Activated CD4-positive, alpha-beta memory T cell treated with anti-CD3 and anti-CD28 coated beads for 36 hours (primary cell): ENCODE measurements at regions not wholly inside any gene's neighbourhood (a gene's known extent, or its start where the extent isn't known, plus 50 kb on each side); places are given as distances from the start of the nearest gene placed in this dataset.
"Not testable (repeated sequence)": the region's sequence is repeated elsewhere in the genome, so short reads cannot be mapped to it uniquely, and the experiment has no call there.

Experiments
- CTCF ChIA-PET: fragments of 350-600 bp; sonication (Branson Sonifier 250); formaldehyde crosslinking; loops from one replicate; lab custom pipeline; 2021; ENCODE audit warnings: antibody characterized with exemption, inconsistent platforms; lab: Charles Lee
- POLR2A ChIA-PET: fragments of 350-600 bp; sonication (Branson Sonifier 250); formaldehyde crosslinking; loops from one replicate; lab custom pipeline; 2021; ENCODE audit warnings: antibody characterized with exemption; lab: Charles Lee
- DNase-seq: peaks from one replicate; pipeline ENCODE4 v3.0.0-alpha.2; 2020
- H3K27ac Mint-ChIP-seq: one replicate; pipeline ENCODE4 v1.8.0; 2021; ENCODE audit warnings: mixed read lengths
- H3K27me3 Mint-ChIP-seq: one replicate; pipeline ENCODE4 v1.8.0; 2021; ENCODE audit warnings: mixed read lengths
- H3K36me3 Mint-ChIP-seq: one replicate; pipeline ENCODE4 v1.8.0; 2021; ENCODE audit warnings: mixed read lengths
- H3K4me1 Mint-ChIP-seq: one replicate; pipeline ENCODE4 v1.8.0; 2021; ENCODE audit warnings: low read depth, mixed read lengths
- H3K4me3 Mint-ChIP-seq: one replicate; pipeline ENCODE4 v1.8.0; 2021; ENCODE audit warnings: mild to moderate bottlenecking, mixed read lengths
- H3K9me3 Mint-ChIP-seq: one replicate; pipeline ENCODE4 v1.8.0; 2021; ENCODE audit warnings: mixed read lengths
- intact Hi-C: fragments of 100-400 bp; cut with micrococcal nuclease; formaldehyde crosslinking; loops from one replicate; pipeline ENCODE4 v1.15.1; 2023

DNA sequence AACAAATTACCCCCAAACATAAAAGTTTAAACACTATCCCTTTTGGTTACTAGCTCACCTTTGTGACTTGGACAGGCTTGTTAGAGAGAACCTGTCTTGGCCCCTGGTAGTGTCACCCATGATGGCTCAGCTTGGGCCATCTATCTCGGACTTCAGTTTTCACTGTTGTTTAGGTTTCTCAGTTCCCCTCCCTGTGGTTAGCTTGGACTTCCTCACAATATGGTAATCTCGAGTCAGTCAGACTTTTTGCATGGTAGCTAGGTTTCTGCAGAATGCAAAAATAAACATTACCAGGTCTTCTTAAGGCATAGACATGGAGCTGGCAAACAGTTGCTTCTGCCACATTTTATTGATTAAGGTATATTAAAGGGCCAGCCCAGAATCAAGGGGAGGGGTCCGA is 324.3 kb upstream of the RORB start:
- ChIA-PET CTCF (no interaction called here), POLR2A (no interaction called here)
- Mint-ChIP-seq H3K27ac (no peak overlapping the region), H3K4me3 (no peak overlapping the region), H3K36me3 (no peaks in the 10 kb centered on the region), H3K9me3 (peaks cover 2% of the 10 kb centered on the region), H3K4me1 (no peaks in the 10 kb centered on the region), H3K27me3 (no peaks in the 10 kb centered on the region)
- intact Hi-C loops = no loop called here
- no peak for DNase-seq

DNA sequence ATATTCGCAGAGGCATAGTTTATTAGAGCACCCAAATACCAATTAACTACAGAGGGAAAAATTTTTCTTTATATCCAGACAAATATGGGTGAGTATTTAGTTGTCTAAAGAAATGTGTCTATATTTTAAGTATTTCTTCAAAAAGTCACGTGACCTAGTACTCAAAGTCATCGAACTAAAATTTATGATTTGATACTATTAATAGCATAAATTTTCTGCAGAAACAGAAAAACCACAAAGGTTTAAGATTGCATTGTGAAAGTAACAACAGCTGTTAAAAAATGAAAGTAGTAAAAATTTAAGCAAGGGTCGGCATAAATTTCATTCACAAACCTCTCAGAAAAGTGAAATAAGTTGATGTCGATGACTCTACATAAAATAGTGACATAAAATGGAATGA is 323.9 kb upstream of the RORB start:
- POLR2A ChIA-PET = no interaction called here
- Mint-ChIP-seq H3K4me3 (no peak overlapping the region), H3K27ac (no peak overlapping the region), H3K27me3 (no peaks in the 10 kb centered on the region), H3K9me3 (peaks cover 2% of the 10 kb centered on the region), H3K36me3 (no peaks in the 10 kb centered on the region), H3K4me1 (no peaks in the 10 kb centered on the region)
- intact Hi-C loops = no loop called here
- DNase-seq = no peak
- CTCF ChIA-PET = no interaction called here

DNA sequence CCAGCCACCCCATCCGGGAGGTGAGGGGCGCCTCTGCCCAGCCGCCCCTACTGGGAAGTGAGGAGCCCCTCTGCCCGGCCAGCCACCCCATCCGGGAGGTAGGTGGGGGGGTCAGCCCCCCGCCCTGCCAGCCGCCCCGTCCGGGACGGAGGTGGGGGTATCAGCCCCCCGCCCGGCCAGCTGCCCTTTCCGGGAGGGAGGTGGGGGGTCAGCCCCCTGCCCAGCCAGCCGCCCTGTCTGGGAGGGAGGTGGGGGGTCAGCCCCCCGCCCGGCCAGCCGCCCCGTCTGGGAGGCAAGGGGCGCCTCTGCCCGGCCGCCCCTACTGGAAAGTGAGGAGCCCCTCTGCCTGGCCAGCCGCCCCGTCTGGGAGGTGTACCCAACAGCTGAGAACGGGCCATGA is 299.4 kb upstream of the RORB start:
- POLR2A ChIA-PET, H3K27ac Mint-ChIP-seq, intact Hi-C loops, H3K4me3 Mint-ChIP-seq, H3K4me1 Mint-ChIP-seq, H3K36me3 Mint-ChIP-seq, DNase-seq, CTCF ChIA-PET, H3K9me3 Mint-ChIP-seq, H3K27me3 Mint-ChIP-seq: not testable (repeated sequence)

DNA sequence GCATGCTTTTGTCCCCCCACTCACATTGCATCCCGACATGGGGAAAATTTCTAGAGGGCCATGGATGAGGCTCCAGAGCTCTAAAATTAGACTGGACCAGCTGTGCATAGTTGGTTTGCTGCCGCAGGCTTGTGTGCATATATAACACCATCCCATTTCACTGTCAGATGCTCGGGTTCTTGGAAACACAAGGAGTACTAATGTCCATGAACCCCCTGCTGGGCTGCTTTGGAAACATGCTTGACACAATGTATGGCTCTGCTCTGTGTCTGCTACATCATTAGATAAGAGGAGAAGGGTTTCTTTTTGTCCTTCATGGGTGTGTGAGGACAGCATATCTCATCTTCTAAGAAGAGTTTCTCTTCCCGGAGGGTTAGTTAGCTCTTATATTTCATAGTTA is 292.1 kb upstream of the RORB start:
- DNase-seq = no peak
- H3K4me3 Mint-ChIP-seq = no peak overlapping the region
- intact Hi-C loops = no loop called here
- H3K4me1 Mint-ChIP-seq = no peaks in the 10 kb centered on the region
- no peaks in the 10 kb centered on the region for H3K36me3 Mint-ChIP-seq
- no peaks in the 10 kb centered on the region for H3K27me3 Mint-ChIP-seq
- H3K27ac Mint-ChIP-seq = no peak overlapping the region
- POLR2A ChIA-PET = no interaction called here
- no peaks in the 10 kb centered on the region for H3K9me3 Mint-ChIP-seq
- CTCF ChIA-PET = no interaction called here

DNA sequence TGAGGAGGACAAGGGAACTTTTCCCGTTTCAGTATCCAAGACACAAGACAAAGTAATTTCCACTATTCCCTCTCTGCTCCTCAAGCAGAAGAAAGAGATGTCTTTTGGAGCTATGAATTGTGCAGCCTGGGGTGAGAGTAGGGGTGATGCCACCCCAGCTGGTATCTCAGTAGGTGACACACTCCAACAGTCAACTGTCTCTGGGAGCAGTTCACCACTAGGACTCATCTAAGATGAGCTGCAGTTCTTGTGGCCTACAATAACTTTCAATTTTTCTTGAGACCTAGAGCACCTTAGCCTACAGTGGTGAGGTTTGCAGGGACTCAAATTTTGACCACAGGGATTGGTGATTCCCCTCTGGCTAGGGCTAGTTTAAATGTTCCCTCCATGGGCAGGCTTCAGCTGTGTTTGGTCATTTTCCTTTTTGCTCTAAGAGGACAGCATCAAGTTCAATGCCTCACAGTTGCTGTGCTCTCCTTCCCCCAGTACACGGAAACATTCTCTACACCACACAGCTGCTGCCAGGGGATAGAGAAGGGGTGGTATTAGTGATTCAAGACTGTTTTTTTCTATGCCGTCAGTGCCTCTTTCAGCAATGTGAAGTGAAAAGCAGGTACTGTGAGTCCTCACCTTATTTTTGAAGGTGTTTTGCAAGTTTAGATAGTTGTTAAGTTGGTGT is 278.6 kb upstream of the RORB start:
- Mint-ChIP-seq H3K9me3 (peaks cover 4% of the 10 kb centered on the region), H3K4me3 (no peak overlapping the region), H3K27ac (no peak overlapping the region), H3K27me3 (no peaks in the 10 kb centered on the region), H3K36me3 (no peaks in the 10 kb centered on the region), H3K4me1 (no peaks in the 10 kb centered on the region)
- intact Hi-C loops = no loop called here
- ChIA-PET CTCF (no interaction called here), POLR2A (no interaction called here)
- DNase-seq = no peak

DNA sequence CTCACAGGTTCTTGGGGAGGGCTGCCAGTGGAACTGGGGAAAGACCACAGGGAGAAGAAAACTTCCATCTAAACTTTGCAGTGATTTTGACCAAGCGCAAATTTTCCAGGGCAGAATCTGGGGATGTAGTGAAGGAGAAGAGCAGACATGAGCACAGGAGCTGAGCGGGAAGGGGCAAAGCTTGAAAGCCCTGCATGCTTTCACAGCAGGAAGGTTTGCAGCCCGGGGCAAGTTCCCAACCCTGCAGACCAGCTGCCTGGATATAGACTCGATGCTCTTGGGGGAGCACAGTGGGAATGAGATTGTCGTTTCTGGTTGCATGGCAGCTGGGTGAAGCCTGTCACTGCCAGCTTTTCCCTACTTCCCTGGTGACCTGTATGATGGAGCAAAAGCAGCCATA is 276.8 kb upstream of the RORB start:
- DNase-seq = no peak
- Mint-ChIP-seq H3K27me3 (no peaks in the 10 kb centered on the region), H3K4me1 (no peaks in the 10 kb centered on the region), H3K36me3 (no peaks in the 10 kb centered on the region), H3K9me3 (peaks cover 8% of the 10 kb centered on the region), H3K4me3 (no peak overlapping the region), H3K27ac (no peak overlapping the region)
- POLR2A ChIA-PET = no interaction called here
- CTCF ChIA-PET = no interaction called here
- intact Hi-C loops = no loop called here

DNA sequence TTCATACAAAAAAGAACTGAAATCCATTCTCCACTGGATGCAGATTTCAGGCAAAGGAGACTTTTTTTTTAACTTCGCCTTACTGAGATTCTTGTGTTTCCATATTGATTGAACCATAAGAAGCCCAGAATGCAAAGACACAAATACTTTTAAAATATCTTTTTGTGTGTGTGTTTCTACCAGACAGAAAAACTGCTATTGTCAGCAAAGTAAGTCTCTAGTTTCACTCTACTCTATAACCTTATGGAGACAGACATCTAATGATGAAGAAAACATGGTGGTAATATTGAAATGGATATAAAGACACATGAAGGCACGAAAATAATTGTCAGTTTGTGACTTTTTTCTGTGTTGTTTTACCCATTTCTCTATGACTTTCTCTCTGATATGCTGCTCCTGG is 260.3 kb upstream of the RORB start:
- Mint-ChIP-seq H3K9me3 (peaks cover 15% of the 10 kb centered on the region), H3K4me1 (no peaks in the 10 kb centered on the region), H3K27me3 (no peaks in the 10 kb centered on the region), H3K4me3 (no peak overlapping the region), H3K36me3 (no peaks in the 10 kb centered on the region), H3K27ac (no peak overlapping the region)
- intact Hi-C loops = no loop called here
- DNase-seq = no peak
- POLR2A ChIA-PET = no interaction called here
- CTCF ChIA-PET = no interaction called here

DNA sequence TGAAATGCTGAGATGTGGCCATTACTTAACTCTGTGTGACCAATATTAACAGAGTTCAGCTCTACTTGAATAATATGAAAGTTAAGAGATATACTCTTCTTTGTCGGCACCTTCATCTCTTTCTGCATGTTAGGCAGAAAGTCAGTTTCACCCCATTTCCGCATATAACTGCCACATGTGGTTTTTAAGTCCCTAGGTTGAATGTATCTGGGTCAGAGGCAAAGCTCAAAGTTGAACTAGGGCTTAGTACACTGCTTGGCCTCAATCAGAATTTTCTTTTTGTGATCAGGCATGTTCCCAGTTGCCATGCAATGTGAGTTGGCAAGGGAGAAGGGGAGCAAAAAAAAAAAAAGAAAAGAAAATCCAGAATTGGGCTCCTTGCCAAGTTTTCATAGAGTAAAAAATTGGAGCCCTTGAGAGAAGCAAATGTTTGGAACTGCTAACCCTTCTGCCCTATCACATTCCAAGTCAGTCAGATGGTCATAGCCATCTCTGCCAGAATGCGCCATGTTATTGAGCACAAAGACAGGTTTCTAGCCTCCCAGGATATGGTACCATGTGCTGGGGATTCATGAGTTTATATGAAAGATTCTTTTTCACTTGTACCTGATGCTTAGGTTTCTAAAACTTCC is 251.2 kb upstream of the RORB start:
- DNase-seq = no peak
- POLR2A ChIA-PET = no interaction called here
- Mint-ChIP-seq H3K4me1 (peaks cover 2% of the 10 kb centered on the region), H3K36me3 (no peaks in the 10 kb centered on the region), H3K27me3 (no peaks in the 10 kb centered on the region), H3K27ac (peak overlapping the region; percentile 13), H3K4me3 (no peak overlapping the region), H3K9me3 (peaks cover 25% of the 10 kb centered on the region)
- CTCF ChIA-PET = interaction anchor here (0.6 kb wide), 1 partner anchor 134 kb away, joined by 3 read pairs; no protein-coding TSS in a partner anchor
- intact Hi-C loops = loop anchor here (1.0 kb wide), 1 partner anchor 31 kb away; no protein-coding TSS in a partner anchor

DNA sequence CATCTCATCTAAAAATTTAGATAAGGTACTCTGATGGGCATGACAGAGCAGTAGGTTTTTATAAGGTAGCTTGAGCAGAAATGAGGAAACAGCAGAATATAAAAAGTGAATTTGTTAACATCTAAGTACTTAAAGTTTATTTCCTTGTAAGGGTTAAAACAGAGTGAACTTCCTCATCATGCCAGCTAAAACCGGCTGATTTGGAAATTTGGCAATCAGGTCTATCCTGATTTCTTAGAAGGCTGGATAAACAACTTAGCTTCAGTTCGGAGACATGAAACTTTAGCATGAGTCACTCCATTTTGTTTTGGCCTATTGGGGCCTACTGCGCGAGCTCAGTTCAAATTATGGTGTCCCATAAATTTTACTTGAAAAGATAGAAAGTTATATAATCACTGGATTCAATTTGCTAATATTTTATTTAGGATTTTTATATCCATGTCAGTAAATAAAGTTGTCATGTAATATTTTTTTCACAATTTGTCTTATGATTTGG is 241.6 kb upstream of the RORB start:
- Mint-ChIP-seq H3K27me3 (no peaks in the 10 kb centered on the region), H3K27ac (no peak overlapping the region), H3K4me3 (no peak overlapping the region), H3K4me1 (no peaks in the 10 kb centered on the region), H3K36me3 (no peaks in the 10 kb centered on the region), H3K9me3 (no peaks in the 10 kb centered on the region)
- ChIA-PET CTCF (interaction anchor here (0.7 kb wide), 1 partner anchor 36 kb away, joined by 3 read pairs; no protein-coding TSS in a partner anchor), POLR2A (no interaction called here)
- no peak for DNase-seq
- intact Hi-C loops = no loop called here

DNA sequence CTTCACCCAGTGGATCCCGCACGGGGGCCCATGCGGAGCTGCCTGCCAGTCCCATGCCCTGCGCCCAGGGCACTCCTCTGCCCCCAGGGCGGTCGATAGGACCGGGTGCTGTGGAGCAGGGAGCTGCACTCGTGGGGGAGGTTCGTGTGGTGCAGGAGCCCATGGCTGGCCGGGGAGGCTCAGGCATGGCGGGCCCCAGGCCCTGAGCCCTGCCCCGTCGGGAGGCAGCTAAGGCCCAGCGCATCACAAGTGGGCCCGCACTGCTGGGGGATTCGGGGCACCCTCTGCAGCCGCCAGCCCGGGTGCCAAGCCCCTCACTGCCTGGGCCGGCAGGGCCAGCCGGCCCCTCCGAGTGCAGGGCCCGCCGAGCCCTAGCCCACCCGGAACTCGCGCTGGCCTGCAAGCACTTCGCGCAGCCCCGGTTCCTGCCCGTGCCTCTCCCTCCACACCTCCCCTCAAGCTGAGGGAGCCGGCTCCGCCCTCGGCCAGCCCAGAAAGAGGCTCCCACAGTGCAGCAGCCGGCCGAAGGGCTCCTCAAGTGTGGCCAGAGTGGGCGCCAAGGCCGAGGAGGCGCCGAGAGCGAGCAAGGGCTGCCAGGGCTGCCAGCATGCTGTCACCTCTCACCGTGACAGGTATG is 221.1 kb upstream of the RORB start:
- H3K27me3 Mint-ChIP-seq = no peaks in the 10 kb centered on the region
- intact Hi-C loops = loop anchor here (2.0 kb wide), 1 partner anchor 221 kb away; the partner anchor contains the start of gene RORB
- no peak for DNase-seq
- ChIA-PET CTCF (no interaction called here), POLR2A (no interaction called here)
- H3K27ac Mint-ChIP-seq = no peak overlapping the region
- no peaks in the 10 kb centered on the region for H3K36me3 Mint-ChIP-seq
- H3K4me1 Mint-ChIP-seq = peaks cover 3% of the 10 kb centered on the region
- peaks cover 2% of the 10 kb centered on the region for H3K9me3 Mint-ChIP-seq
- H3K4me3 Mint-ChIP-seq = no peak overlapping the region

DNA sequence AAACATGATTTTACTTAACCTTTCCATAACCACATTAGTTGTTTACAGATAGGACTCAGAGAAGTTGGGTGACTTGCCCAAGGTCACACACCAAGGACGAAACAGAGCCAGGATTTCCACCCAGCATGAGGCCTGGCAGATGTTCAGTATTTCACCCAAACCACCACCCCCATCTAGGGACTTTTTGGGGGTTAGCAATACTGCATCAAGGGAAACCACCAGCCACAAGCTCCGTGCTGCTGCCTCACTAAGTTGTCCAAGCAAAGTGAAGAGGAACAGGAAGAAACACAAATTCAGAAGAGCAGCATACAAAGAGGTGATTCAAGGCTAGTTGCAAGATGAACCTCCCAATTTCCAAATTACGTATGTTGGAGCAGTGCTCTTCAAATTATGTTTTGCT is 219.6 kb upstream of the RORB start:
- Mint-ChIP-seq H3K4me3 (no peak overlapping the region), H3K27ac (no peak overlapping the region), H3K4me1 (peaks cover 3% of the 10 kb centered on the region), H3K36me3 (no peaks in the 10 kb centered on the region), H3K27me3 (no peaks in the 10 kb centered on the region), H3K9me3 (peaks cover 2% of the 10 kb centered on the region)
- intact Hi-C loops = loop anchor here (1.0 to 2.0 kb wide), 2 partner anchors 32 to 219 kb away; partner anchors contain the start of gene RORB
- CTCF ChIA-PET = no interaction called here
- POLR2A ChIA-PET = no interaction called here
- DNase-seq = peak; percentile 54

DNA sequence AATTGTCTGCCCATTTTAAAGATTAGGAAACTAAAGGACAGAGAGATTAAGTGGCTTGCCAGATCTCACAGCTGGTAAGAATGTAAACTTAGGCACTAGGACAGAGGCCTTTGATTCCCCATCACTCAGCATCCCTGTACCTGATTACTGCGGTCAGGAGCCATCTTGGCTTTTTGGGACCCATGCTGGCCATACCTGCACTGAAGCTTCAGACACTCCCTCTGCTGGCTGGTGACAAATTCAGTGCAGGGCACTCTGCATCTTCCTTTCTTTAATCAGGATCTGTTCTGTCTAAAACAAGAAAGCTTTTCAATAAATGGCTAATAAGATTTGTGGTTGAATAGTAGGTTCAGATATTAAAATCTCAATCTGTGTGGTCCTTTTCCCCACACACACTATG is 215.5 kb upstream of the RORB start:
- peaks cover 3% of the 10 kb centered on the region for H3K4me1 Mint-ChIP-seq
- no peak overlapping the region for H3K4me3 Mint-ChIP-seq
- POLR2A ChIA-PET = no interaction called here
- no peak overlapping the region for H3K27ac Mint-ChIP-seq
- intact Hi-C loops = no loop called here
- no peaks in the 10 kb centered on the region for H3K36me3 Mint-ChIP-seq
- no peaks in the 10 kb centered on the region for H3K27me3 Mint-ChIP-seq
- CTCF ChIA-PET = no interaction called here
- DNase-seq = peak; percentile 16
- H3K9me3 Mint-ChIP-seq = peaks cover 2% of the 10 kb centered on the region
